ENCODE measurements at regions not wholly inside any gene's neighbourhood (a gene's known extent, or its start where the extent isn't known, plus 50 kb on each side); places are given as distances from the start of the nearest gene placed in this dataset.

DNA sequence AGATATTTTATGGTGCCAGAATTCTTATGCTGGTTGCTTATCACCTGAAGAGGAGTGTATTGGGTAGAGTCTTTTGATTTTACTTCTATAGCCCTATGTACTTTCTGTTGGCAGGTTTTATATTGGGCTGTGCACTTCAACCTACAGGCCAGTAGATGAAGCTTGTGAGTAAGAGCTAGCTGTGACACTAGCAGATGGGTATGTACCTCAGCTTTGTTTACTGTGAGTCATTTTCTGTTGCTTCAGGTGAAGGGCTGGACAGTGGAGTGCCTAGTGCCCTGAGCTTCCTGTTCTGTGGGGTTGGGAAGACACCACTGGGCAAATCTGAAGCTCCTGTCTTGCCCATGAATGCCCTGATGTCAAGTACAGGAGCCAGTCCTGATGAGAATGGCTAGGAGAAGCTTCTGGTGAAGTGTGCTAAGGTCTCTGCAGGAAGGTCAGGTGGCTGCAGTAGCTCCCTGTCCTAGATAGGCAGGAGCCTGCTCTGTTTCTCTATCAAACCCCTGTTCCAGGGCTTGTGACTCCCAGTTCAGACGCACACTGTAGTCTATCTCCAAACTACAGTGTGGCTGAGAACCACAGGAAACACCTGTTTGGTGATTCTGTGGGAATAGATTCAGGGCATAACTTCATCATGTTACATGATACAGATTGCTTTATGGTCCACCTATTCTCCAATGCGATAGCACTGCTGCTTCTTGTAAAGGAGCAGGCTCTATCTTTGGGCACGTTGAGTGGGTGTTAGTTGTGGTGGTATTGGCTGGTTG lies 755.7 kb downstream of the KCNA4 start:
- H3K4me3 ChIP-seq = no peak overlapping the region
- in situ Hi-C loops (cut with MboI) = no loop called here

GRCh38 chr11:29258411-29258810 lies 758.4 kb downstream of the KCNA4 start:
- Histone ChIP-seq H3F3A (ENCODE audit: insufficient read depth) (no peaks in the 10 kb centered on the region), H3K4me1 (ENCODE audit: insufficient read depth) (no peaks in the 10 kb centered on the region), H3K4me2 (ENCODE audit: unreplicated experiment) (no peak overlapping the region), H3K27ac (no peak overlapping the region), H3K9me3 (ENCODE audit: low read depth) (no peaks in the 10 kb centered on the region), H3K27me3 (replicated peaks; ENCODE audit: insufficient read depth) (no peaks in the 10 kb centered on the region), H4K20me1 (ENCODE audit: insufficient read depth) (no peaks in the 10 kb centered on the region), H3K4me3 (no peak overlapping the region), H3K36me3 (ENCODE audit: low read depth) (no peaks in the 10 kb centered on the region), H3K79me2 (ENCODE audit: insufficient read depth) (no peaks in the 10 kb centered on the region), H3K9ac (no peak overlapping the region), H2AFZ (no peak overlapping the region), H3K9me2 (ENCODE audit: insufficient read depth) (no peaks in the 10 kb centered on the region)
- TF ChIP-seq EZH2phosphoT487 (IDR thresholded peaks at IDR 0.05; ENCODE audit: insufficient read depth, low read depth) (no peak), EZH2 (IDR thresholded peaks at IDR 0.05; ENCODE audit: insufficient read depth, poor library complexity, severe bottlenecking) (no peak)
- no peak for DNase-seq
- 3 to 8% methylated on average over 3 of the region's 3 CpGs for WGBS, 2 experiments (ENCODE audit: low coverage in 1 of 2, low lambda C conversion rate in 2 of 2, missing lambda C conversion rate in 2 of 2)
- in situ Hi-C loops (cut with MboI) = no loop called here

More for the DNA sequence above, 755.7 kb downstream of the KCNA4 start:
- no peaks in the 10 kb centered on the region for H3K27me3 ChIP-seq (replicated peaks; ENCODE audit: insufficient read depth)
- H3K36me3 ChIP-seq (ENCODE audit: low read depth) = no peaks in the 10 kb centered on the region
- no peak overlapping the region for H2AFZ ChIP-seq
- peaks cover 10% of the 10 kb centered on the region; the same call in 1 of the 2 replicates for H3K4me1 ChIP-seq (ENCODE audit: insufficient read depth)
- H3K9ac ChIP-seq = no peak overlapping the region
- WGBS, 2 experiments (ENCODE audit: low coverage in 1 of 2, low lambda C conversion rate in 2 of 2, missing lambda C conversion rate in 2 of 2) = 30% methylated on average over 3 of the region's 3 CpGs
- H3K9me2 ChIP-seq (ENCODE audit: insufficient read depth) = no peaks in the 10 kb centered on the region
- H4K20me1 ChIP-seq (ENCODE audit: insufficient read depth) = no peaks in the 10 kb centered on the region
- H3F3A ChIP-seq (ENCODE audit: insufficient read depth) = no peaks in the 10 kb centered on the region
- peak; percentile 17 for DNase-seq
- TF ChIP-seq EZH2phosphoT487 (IDR thresholded peaks at IDR 0.05; ENCODE audit: insufficient read depth, low read depth) (no peak), EZH2 (IDR thresholded peaks at IDR 0.05; ENCODE audit: insufficient read depth, poor library complexity, severe bottlenecking) (no peak)
- H3K79me2 ChIP-seq (ENCODE audit: insufficient read depth) = no peaks in the 10 kb centered on the region
- H3K27ac ChIP-seq = no peak overlapping the region
- no peaks in the 10 kb centered on the region for H3K9me3 ChIP-seq (ENCODE audit: low read depth)
- no peak overlapping the region for H3K4me2 ChIP-seq (ENCODE audit: unreplicated experiment)

DNA sequence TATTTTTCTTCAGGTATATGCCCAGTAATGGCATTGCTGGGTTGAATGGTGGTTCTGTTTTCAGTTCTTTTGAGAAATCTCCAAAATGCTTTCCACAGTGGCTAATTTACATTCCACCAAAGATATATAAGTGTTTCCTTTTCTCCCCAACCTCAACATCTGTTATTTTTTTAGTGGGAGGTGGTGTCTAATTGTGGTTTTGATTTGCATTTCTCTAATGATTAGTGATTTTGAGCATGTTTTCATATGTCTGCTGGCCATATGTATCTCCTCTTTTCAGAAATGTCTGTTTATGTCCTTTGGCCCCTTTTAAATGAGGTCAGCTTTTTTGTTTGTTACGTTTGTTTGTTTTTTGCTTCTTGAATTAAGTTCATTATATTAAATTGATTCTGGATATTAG lies 760.2 kb downstream of the KCNA4 start:
- no peaks in the 10 kb centered on the region for H3K4me1 ChIP-seq (ENCODE audit: insufficient read depth)
- no peaks in the 10 kb centered on the region for H3K36me3 ChIP-seq (ENCODE audit: low read depth)
- H3K79me2 ChIP-seq (ENCODE audit: insufficient read depth) = no peaks in the 10 kb centered on the region
- in situ Hi-C loops (cut with MboI) = no loop called here
- no peaks in the 10 kb centered on the region for H4K20me1 ChIP-seq (ENCODE audit: insufficient read depth)
- no peak overlapping the region for H2AFZ ChIP-seq
- no peaks in the 10 kb centered on the region for H3K9me2 ChIP-seq (ENCODE audit: insufficient read depth)
- H3K4me2 ChIP-seq (ENCODE audit: unreplicated experiment) = no peak overlapping the region
- no peak for TF ChIP-seq EZH2phosphoT487 (IDR thresholded peaks at IDR 0.05; ENCODE audit: insufficient read depth, low read depth)
- no peak for TF ChIP-seq EZH2 (IDR thresholded peaks at IDR 0.05; ENCODE audit: insufficient read depth, poor library complexity, severe bottlenecking)
- H3K27ac ChIP-seq = no peak overlapping the region
- H3F3A ChIP-seq (ENCODE audit: insufficient read depth) = no peaks in the 10 kb centered on the region
- no peak overlapping the region for H3K4me3 ChIP-seq
- 0% methylated on average over 1 of the region's 1 CpG for WGBS, 2 experiments (ENCODE audit: low coverage in 1 of 2, low lambda C conversion rate in 2 of 2, missing lambda C conversion rate in 2 of 2)
- no peak overlapping the region for H3K9ac ChIP-seq
- DNase-seq = no peak
- no peaks in the 10 kb centered on the region for H3K27me3 ChIP-seq (replicated peaks; ENCODE audit: insufficient read depth)
- no peaks in the 10 kb centered on the region for H3K9me3 ChIP-seq (ENCODE audit: low read depth)

DNA sequence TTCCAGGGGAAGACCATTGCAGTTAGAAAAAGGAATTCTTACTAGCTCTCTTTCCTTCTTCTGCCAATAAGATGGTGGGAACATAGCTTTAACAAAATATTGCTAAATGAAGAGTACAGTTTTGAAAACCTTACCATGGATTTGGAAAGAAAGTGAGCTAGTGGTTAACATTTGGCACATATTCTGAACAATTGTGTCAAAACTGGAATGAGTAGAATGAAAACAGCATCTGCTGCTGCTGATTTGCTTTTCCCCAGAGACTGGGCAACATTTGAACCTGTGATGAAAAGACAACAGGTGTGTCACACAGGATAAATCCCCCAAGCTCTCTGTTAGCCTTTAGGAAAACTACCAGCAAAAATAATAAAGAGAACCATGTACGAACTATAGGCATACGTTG lies 761.4 kb downstream of the KCNA4 start:
- no peak overlapping the region for H3K4me2 ChIP-seq (ENCODE audit: unreplicated experiment)
- no peaks in the 10 kb centered on the region for H3K36me3 ChIP-seq (ENCODE audit: low read depth)
- no peaks in the 10 kb centered on the region for H3K79me2 ChIP-seq (ENCODE audit: insufficient read depth)
- in situ Hi-C loops (cut with MboI) = no loop called here
- 47 to 49% methylated on average over 2 of the region's 2 CpGs for WGBS, 2 experiments (ENCODE audit: low coverage in 1 of 2, low lambda C conversion rate in 2 of 2, missing lambda C conversion rate in 2 of 2)
- no peaks in the 10 kb centered on the region for H3K27me3 ChIP-seq (replicated peaks; ENCODE audit: insufficient read depth)
- no peak overlapping the region for H3K9ac ChIP-seq
- no peaks in the 10 kb centered on the region for H3K9me2 ChIP-seq (ENCODE audit: insufficient read depth)
- no peak for DNase-seq
- no peak overlapping the region for H2AFZ ChIP-seq
- H3F3A ChIP-seq (ENCODE audit: insufficient read depth) = no peaks in the 10 kb centered on the region
- no peaks in the 10 kb centered on the region for H3K4me1 ChIP-seq (ENCODE audit: insufficient read depth)
- H3K4me3 ChIP-seq = no peak overlapping the region
- H3K27ac ChIP-seq = no peak overlapping the region
- no peaks in the 10 kb centered on the region for H3K9me3 ChIP-seq (ENCODE audit: low read depth)
- H4K20me1 ChIP-seq (ENCODE audit: insufficient read depth) = no peaks in the 10 kb centered on the region
- TF ChIP-seq EZH2 (IDR thresholded peaks at IDR 0.05; ENCODE audit: insufficient read depth, poor library complexity, severe bottlenecking) (no peak), EZH2phosphoT487 (IDR thresholded peaks at IDR 0.05; ENCODE audit: insufficient read depth, low read depth) (no peak)
